ENCODE measurements at regions not wholly inside any gene's neighbourhood (a gene's known extent, or its start where the extent isn't known, plus 50 kb on each side); places are given as distances from the start of the nearest gene placed in this dataset.

DNA sequence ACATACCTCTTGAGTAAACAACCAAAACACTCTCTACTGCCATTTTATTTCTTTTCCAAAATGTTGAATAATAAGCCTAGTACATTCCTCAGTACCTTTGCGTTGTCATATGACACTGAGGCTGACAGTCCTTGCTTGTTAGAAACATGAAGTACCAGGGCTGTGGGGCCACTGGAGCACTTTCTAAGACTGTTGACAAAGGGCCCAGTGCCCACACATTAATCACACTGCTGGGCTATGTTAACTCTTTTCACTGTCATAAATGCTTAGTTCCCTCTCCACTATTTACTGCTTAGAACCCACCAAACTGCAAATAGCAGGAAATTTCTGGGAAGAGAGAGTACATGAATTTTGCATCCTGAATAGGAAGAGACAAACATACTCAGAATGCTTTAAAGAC lies 57.1 kb downstream of the FAM47B start:
- no peak for DNase-seq (ENCODE audit: low read depth in 2 of 2)

DNA sequence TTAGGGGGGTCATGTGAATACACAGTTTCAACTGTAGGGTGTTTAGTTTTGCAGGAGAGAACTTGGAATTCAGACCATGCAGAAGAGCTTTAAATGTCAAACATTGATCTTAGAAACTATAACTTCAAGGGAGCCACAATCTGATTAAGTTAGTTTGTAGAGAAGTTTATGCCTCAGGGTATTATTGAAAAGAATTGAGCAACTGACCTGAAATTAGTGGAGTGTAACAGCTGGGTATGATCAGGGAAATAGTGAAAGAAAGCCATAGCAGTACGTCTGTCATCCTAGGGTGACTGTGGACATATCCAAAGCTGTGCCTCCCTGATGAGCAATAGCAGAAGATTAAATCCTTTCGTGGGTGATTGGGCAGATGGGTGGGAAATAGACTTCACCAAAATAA lies 63.8 kb downstream of the FAM47B start:
- no peak for DNase-seq (ENCODE audit: low read depth in 2 of 2)

DNA sequence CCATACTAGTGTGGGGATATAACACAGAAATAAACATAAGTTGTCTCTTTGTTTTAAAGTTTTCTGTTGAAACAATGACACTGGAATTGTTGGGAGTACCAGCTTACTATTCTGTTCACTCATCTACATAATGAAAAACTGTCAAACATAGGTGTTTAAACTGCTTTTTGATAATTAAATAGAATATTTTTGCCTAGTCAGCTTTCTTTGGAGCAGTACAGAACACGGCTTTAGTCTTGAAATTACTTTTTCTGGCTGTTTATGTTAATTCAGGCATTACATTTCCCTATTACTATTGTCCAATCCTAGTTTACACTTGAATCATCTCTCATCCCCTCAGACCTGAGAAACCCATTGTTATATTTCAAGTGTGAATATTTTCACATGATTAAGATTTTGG lies 73.0 kb downstream of the FAM47B start:
- no peak for DNase-seq (ENCODE audit: low read depth in 2 of 2)

DNA sequence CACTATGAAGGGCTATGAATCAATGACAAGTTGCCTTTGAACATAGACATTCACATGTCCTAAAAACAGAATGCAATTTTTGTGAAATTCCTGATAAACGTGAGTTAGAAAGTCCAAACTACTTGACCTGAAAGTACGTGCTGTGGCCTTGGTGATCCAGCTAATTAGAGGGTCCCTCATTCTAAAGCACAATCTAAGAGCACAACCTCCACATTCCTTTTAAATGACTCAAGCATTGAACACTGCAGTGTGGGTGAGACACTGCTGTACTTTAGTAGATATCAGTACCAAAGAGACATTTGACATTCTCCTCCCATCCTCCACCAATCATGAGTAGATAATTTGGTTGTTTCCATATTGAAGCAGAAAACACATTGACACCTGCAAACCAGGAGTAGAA lies 73.5 kb downstream of the FAM47B start:
- no peak for DNase-seq (ENCODE audit: low read depth in 2 of 2)

DNA sequence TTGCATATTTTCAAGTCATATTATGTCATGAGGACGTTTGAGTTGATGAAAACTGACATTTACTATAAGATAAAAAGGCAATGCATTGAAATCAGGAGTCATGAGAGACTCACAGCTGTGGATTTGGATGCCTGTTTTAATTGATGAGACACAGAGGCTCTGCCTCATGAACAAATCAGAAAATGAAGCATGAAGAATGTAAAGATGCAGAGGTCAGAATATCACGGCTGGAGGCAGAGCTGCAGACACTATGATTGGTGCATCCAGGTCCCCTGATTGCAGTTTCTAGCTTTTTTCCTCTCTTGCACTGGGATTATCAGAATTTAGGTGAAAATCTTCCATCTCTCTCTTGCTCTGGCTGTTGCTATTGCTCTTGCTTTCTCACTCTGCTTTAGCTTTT lies 74.7 kb downstream of the FAM47B start:
- DNase-seq (ENCODE audit: low read depth in 2 of 2) = no peak

DNA sequence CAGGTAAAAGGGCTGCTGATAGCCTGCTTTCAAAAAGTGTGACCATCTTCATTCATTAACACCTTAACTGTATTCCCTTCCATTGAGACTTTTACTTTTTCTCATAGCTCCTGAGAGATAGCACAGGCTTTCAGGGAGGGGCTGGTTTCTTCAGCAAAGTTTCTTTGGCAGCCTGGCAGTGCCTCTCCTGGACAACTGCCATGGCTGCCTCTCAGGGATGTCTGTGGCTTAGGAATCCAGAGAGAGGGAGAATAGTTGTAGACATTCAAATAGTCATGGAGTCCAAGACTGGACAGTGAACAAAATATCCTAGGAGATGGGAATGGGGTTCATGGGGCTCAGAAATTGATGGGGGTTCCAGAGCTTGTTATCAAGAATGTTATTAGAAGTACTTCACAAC lies 81.1 kb downstream of the FAM47B start:
- no peak for DNase-seq (ENCODE audit: low read depth in 2 of 2)

DNA sequence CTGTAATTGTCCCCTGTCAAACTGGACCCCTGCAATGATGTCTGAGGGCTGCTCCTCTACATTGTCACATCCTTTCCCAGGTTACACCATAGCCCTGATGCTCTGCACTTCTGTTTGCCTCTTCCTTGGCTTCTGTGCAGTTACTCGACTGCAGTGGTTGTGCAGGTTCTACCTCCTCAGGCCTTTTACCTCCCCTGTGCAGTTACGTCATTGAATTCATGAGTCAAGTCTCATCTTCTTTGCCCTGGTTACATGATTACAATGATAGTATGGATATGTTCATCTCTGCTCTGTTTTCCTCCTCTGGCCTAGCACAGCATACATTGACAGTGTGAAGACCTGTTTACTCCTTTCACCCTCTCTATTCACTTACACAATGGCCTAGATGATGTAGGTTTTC lies 83.2 kb downstream of the FAM47B start:
- DNase-seq (ENCODE audit: low read depth in 2 of 2) = no peak

DNA sequence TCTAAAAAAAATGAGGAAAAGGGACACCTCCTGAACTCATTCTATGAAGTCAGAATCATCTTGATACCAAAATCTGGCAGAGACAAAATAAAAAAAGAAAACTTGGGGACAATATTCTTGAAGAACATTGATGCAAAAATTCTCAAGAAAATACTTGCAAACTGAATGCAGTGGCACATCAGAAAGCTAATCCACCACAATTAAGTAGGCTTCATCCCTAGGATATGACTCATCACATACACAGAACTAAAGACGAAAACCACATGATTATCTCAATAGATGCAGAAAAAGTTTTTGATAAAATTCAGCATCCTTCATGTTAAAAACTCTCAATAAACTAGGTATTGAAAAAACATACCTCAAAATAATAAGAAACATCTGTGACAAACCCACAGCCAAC lies 98.3 kb downstream of the FAM47B start:
- peak; percentile 8 to 13 for DNase-seq (ENCODE audit: low read depth in 2 of 2)

DNA sequence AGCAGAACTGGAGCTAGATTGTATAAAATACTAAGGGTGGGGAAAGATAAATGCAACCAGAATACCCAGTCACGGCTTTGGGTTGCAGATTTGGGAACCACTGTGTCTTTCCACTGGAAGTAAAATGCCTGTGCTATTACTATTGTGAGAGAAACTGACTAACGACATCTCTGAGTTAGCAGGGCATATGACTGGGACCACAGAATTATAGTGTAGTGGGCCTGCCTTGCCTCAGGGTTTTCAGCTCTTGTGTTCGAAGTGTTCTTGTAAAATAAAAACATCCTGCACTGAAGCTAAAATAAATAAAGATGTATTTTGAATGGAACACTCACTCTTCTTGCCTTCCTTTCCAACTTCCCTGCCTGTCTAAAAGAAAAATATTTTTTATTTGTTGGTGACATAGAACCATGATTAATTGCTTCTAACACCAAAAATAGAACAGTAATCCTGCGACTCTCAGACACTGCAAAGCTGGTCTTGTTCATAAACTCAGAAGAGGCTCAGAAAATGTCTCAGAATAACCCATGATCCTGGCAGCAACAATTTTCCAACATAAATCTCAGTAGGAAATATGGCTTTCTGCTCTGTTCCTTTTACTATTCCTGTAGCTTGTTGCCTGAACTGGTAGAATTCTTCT lies 104.2 kb downstream of the FAM47B start:
- DNase-seq (ENCODE audit: low read depth in 2 of 2) = no peak

DNA sequence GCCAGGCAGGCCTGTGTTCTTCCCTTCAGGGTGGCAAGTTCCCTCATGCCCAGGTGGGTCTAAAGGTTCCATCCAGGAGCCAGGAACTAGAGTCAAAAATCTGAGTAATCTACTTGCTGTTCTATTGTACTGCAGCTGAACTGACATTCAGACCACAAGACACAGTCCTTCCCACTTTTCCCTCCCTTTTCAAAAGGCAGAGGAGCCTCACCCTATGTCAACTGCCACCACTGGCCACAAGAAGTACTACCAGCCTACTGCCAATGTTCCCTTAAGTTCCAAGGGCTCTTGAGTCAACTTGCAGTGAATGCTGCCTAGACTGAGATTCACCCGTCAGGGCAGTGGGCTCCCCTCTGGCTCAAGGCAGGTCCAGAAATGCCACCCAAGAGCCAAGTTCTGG lies 133.5 kb downstream of the FAM47B start:
- no peak for DNase-seq (ENCODE audit: low read depth in 2 of 2)

DNA sequence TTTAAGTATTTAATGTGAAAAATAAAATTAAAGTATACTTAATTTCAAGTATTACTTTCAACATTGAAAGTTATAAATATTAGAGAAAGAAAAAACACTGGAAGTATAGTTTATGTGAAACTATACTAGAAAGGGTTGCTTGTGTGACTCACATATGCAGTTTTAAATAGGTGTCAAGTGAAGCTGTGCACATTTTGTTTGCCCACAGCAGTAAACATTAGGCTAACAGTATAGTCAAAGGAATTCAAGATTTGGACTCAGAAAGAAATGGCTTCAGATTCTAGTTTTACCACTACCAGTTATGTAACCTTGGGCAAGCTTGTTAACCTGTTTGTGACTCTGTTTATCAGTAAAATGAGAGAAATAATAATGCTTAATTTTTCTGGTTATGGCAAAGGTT lies 148.2 kb downstream of the FAM47B start:
- DNase-seq (ENCODE audit: low read depth in 2 of 2) = no peak

DNA sequence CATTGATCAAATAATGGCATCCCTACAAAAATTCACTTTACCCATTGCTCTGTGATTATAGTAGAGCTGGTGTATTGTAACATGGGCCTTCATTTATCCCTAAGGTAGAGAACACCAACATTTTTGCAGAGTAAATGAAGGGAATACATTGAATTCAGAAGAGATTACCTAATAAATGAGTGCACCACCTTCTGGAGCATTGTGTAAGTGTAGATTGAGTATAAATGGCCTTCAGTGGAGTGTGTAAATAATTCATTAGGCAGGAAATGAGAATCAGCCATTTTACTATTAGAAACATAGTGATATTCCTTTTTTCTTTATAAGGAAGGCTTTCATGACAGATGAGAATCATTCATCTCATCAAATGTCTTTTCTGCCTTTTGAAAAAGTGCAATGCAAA lies 155.8 kb downstream of the FAM47B start:
- DNase-seq (ENCODE audit: low read depth in 2 of 2) = no peak

DNA sequence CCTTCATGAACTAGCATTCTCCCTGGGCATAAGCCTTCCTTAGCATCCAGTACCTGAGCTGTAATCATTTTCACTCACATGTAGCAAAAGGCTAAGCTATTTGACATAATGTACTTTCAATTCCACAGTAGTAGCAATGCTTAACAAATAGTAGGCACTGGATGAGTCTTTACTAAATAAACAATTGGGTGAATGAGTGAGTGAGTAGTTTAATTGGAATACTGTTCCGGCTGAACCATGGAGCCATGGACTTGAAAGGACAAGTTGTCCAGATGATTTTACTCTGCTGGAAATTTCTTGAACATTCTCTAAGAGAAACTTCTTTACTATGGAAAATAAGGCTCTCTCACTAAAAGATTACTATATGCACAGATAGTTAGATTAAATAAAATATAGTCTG lies 159.3 kb downstream of the FAM47B start:
- DNase-seq (ENCODE audit: low read depth in 2 of 2) = no peak

DNA sequence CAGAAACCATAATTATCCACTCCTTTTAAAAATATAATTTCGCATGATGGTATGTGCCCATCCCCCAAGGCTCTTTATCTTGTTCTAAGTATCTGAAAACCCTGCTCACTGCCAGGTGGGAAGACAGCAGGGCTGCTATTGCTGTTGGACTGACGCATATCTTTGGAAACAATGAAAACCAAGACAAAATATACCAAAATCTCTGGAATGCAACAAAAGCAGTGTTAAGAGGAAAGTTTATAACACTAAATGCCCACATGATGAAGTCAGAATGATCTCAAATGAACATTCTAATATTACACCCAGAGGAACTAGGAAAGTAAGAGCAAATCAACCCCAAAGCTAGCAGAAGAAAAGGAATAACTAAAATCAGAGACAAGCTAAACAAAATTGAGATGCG lies 162.0 kb downstream of the FAM47B start:
- DNase-seq (ENCODE audit: low read depth in 2 of 2) = no peak

DNA sequence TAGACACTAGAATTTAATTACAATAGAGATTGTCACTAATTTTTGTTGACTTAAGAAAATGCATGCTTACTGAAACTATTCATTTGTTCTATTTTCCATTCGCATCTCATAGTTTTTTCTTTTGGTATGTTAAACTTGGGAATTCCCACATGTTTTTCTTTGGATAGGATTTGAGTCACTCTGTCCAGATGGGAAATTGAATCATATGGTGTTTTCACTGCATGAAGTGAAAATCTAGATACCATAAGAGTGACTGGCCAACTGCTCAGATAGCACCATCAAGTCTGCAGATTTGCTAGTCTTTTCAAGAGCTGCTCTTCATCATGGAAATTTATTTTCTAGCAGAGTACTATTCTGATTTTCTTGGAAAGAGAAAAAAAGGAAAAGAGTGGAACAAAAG lies 172.6 kb downstream of the FAM47B start:
- peak; percentile 16 to 30 for DNase-seq (ENCODE audit: low read depth in 2 of 2)

DNA sequence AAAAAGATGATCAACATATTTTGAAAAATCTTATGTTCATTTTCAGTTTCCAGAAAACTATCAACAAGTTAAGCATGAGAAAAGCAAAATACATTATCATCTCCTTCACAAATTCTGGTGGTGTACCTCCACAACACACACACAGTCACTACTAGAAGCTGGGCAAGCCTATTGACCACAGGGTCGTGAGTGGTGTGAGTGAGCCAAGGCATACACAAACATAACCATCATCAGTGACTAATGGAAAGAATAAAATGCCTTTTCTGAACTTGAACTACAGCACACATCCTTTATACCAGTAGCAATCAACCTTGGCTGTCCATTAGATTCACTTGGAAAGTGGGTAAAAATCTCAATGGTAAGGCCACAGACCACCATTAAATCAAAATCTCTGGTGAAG lies 180.2 kb downstream of the FAM47B start:
- no peak for DNase-seq (ENCODE audit: low read depth in 2 of 2)

DNA sequence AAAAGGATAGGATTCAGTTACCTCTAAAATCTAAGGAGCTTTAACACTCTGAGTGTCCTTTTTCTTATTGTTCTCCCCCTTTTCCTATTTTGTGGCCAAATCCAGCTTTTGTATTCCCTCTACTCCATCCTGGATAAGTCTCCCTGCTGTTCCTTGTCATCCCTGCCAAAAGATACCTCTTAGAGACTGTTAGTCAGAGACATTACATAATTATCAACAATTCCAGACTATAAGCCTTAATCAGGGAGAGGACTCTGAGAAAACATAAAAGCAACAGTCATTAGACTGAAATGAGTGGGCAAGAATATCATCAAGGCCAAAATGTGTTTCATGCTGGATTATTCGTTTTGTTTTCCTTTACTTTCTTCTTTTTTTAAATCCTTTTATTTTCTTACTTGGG lies 206.9 kb downstream of the FAM47B start:
- DNase-seq (ENCODE audit: low read depth in 2 of 2) = no peak

DNA sequence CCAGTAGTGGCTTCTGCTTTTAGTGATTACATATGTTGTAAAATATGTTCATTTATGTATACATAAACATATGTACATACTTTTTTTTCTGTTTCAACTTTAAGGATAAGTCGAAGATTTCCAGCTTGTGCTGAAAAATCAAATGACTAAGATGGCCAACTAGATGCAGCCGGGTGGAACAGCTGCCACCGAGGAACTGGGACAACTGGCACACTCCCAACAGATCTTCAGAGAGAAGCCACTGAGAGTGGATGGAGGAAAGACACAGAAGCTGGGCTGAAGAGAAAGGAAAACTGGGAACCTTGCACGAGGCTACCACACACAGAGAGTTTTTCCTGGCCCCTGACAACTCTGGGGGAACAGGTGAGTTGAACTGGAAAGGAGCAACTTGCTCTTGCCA lies 207.5 kb downstream of the FAM47B start:
- no peak for DNase-seq (ENCODE audit: low read depth in 2 of 2)

DNA sequence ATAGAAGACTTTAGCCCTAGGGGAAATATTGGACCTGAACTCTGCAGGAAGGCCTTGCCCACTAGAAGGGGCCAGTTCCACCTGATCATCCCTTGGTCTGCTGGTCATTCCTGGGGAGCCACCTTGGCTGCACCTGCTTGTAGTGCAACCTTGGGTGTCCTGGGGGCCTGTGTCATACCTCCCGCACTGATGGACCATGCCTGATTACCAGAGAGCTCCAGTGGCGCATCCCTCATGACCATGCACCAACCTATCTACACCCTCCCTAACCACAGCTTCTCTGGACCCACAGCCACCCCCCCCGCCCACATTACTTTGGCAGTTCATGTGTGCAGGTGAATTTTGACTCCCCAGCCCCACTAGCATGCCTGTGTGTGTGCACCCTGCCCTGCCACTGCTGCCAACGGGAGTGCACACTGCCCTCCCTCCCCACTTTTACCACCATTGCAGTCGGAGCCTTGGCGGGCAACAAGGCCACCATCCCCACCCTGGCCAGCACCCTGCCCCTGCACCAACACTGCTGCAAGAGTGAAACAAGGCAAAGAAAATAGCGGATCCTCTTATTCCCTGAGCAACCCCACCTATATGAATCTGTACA lies 208.1 kb downstream of the FAM47B start:
- DNase-seq (ENCODE audit: low read depth in 2 of 2) = no peak

DNA sequence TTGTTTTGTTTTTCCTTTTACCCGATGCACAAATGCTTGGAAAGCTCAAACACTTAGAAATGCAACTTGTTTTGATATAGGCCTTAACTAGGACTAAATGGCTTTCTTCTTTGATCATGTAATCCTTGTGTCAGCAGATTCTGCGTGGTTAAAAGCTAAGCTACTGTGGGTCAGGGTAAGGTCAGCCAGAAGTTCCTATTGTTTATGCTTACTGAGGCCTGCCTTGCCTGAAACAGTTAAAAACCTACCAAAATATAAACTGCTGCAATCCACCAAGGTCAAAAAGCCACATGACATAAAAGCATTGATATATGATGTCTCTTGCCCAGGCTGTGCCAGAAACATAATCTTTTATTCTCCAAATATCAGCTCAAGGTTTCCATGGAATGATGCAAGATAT lies 223.4 kb downstream of the FAM47B start:
- no peak for DNase-seq (ENCODE audit: low read depth in 2 of 2)
